Keratinocyte (primary cell): ENCODE measurements at regions not wholly inside any gene's neighbourhood (a gene's known extent, or its start where the extent isn't known, plus 50 kb on each side); places are given as distances from the start of the nearest gene placed in this dataset.

Experiments
- EZH2 ChIP-seq: IDR thresholded peaks from one replicate; pipeline ENCODE4 v1.6.1; 2012; ENCODE audit warnings: inconsistent platforms, mild to moderate bottlenecking, low read length, moderate library complexity
- TF ChIP-seq, protein P1 (sequence below), 3 experiments: IDR thresholded peaks in 1 of 3; conservative IDR thresholded peaks in 1 of 3; optimal IDR thresholded peaks in 1 of 3; 2 replicates in 2 of 3; 3 replicates in 1 of 3; pipeline versions ENCODE3 to v1.5.1; 2011; ENCODE audit warnings: low read length in 3 of 3, mild to moderate bottlenecking in 3 of 3, moderate library complexity in 2 of 3, control low read depth in 1 of 3, inconsistent platforms in 1 of 3; ENCODE audit not compliant: insufficient read depth in 2 of 3; ENCODE audit errors: extremely low read depth in 1 of 3

DNA sequence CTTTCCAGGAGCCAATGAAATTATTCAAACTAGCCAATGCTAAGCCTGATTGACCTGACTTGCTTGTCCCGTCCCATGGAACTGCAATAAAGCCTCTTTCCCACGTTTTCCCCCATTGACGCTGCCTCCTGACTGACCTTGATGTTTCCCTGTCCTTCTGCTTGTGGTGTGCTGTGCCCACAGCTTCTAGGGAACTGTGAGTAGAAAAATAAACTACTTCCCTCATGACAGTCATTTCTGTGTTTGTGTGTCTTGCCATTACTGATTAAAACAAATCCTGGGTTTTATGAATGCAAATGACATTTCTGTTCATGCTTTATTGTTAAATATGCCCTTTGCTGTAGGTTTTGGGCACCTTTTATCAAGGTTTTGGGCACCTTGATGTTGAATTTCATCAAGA, 91.3 kb upstream of the ABI1 start:
- no peak for TF ChIP-seq EZH2
- TF ChIP-seq, protein P1, sequence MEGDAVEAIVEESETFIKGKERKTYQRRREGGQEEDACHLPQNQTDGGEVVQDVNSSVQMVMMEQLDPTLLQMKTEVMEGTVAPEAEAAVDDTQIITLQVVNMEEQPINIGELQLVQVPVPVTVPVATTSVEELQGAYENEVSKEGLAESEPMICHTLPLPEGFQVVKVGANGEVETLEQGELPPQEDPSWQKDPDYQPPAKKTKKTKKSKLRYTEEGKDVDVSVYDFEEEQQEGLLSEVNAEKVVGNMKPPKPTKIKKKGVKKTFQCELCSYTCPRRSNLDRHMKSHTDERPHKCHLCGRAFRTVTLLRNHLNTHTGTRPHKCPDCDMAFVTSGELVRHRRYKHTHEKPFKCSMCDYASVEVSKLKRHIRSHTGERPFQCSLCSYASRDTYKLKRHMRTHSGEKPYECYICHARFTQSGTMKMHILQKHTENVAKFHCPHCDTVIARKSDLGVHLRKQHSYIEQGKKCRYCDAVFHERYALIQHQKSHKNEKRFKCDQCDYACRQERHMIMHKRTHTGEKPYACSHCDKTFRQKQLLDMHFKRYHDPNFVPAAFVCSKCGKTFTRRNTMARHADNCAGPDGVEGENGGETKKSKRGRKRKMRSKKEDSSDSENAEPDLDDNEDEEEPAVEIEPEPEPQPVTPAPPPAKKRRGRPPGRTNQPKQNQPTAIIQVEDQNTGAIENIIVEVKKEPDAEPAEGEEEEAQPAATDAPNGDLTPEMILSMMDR (optimal IDR thresholded peaks at IDR 0.05 in 1 of 3, IDR thresholded peaks at IDR 0.05 in 1 of 3, conservative IDR thresholded peaks at IDR 0.05 in 1 of 3; ENCODE audit: extremely low read depth in 1 of 3, insufficient read depth in 2 of 3, low read length in 3 of 3): no peak
